Right lobe of liver (tissue), 6 donors: ENCODE measurements at regions not wholly inside any gene's neighbourhood (a gene's known extent, or its start where the extent isn't known, plus 50 kb on each side); places are given as distances from the start of the nearest gene placed in this dataset.
A peak's percentile ranks its signal among the peaks of the same experiment; 100 is the strongest.

ENCODE experiments used
- ATAC-seq, 4 donors: fragments of 200-7000 bp; cut with Tn5 transposase; one replicate each; pipeline ENCODE4 v1.9.1; 2020; ENCODE audit warnings: mild to moderate bottlenecking in 4 of 4, moderate library complexity in 4 of 4
- DNase-seq, 3 donors: peaks; one replicate each; pipeline ENCODE4 v3.0.0-alpha.2; 2020
- H3K27ac ChIP-seq, 3 donors: fragments of 200-600 bp; one replicate each; pipeline ENCODE4 v1.8.0; 2022
- H3K27me3 ChIP-seq, 2 donors: fragments of 200-600 bp; one replicate each; pipeline ENCODE4 v1.8.0; 2022
- H3K36me3 ChIP-seq, 4 donors: fragments of 200-600 bp; sonication (generic) in 1 of 4; one replicate each; pipeline versions ENCODE4 v1.5.1 to v1.8.0; 2017 to 2022; ENCODE audit warnings: control low read depth in 1 of 4
- H3K4me1 ChIP-seq, 4 donors: fragments of 200-600 bp; sonication (generic) in 1 of 4; one replicate each; pipeline versions ENCODE4 v1.5.1 to v1.8.0; 2017 to 2022; ENCODE audit warnings: control low read depth in 1 of 4
- H3K4me3 ChIP-seq, 3 donors: fragments of 200-600 bp; one replicate each; pipeline ENCODE4 v1.8.0; 2022
- H3K9me3 ChIP-seq, 4 donors: fragments of 200-600 bp; sonication (generic) in 1 of 4; one replicate each; pipeline versions ENCODE4 v1.5.1 to v1.8.0; 2017 to 2022; ENCODE audit warnings: control low read depth in 1 of 4
- CTCF ChIP-seq, 4 donors: fragments of 200-600 bp in 3 of 4; fragments of 450-650 bp in 1 of 4; IDR thresholded peaks; one replicate each; pipeline versions ENCODE4 v1.5.1 to v1.8.0; 2016 to 2022; ENCODE audit warnings: antibody characterized with exemption in 4 of 4, mild to moderate bottlenecking in 2 of 4
- POLR2A ChIP-seq: fragments of 450-650 bp; IDR thresholded peaks from one replicate; pipeline ENCODE4 v1.6.1; 2017; ENCODE audit warnings: antibody characterized with exemption, mild to moderate bottlenecking
- WGBS: methylation state at CpG from one replicate; pipeline ENCODE4 v1.1.6; 2018; ENCODE audit warnings: low coverage, low lambda C conversion rate; ENCODE audit not compliant: insufficient coverage; ENCODE audit errors: missing lambda C conversion rate; 5-methylcytosine and 5-hydroxymethylcytosine counted together
- intact Hi-C, 2 donors: fragments of 100-400 bp; cut with DNase I; formaldehyde crosslinking; loops; one replicate each; pipeline versions ENCODE4 v1.11.2 to v1.14.1; 2022
- donor health status: DM: no; HTN: yes; CAD: no.
- donor health status: DM: no; HTN: no; CAD: no.
- donor health status: DM: no; HTN: no; CAD: no.
- donor health status: DM: no; HTN: yes; CAD: no.
- donor health status: DM: no; HTN: yes; CAD: no.

- peak in 1 of 3 donors; percentile 22 for DNase-seq
- intact Hi-C loops = no loop called here
- no peaks in the 10 kb centered on the region for H3K27me3 ChIP-seq
- H3K4me3 ChIP-seq = no peak overlapping the region
- no peak for TF ChIP-seq POLR2A
- no peak for TF ChIP-seq CTCF (IDR thresholded peaks at IDR 0.05)
- no peaks in the 10 kb centered on the region for H3K36me3 ChIP-seq
- H3K4me1 ChIP-seq = no peaks in the 10 kb centered on the region
- ATAC-seq = no peak
- 83% methylated on average over 2 of the region's 6 CpGs for whole genome bisulfite sequencing
- no peak overlapping the region for H3K27ac ChIP-seq
- no peaks in the 10 kb centered on the region for H3K9me3 ChIP-seq
Measured at GRCh38 chr10:75288140-75288711, 52.5 kb upstream of the COMTD1 start.

DNA sequence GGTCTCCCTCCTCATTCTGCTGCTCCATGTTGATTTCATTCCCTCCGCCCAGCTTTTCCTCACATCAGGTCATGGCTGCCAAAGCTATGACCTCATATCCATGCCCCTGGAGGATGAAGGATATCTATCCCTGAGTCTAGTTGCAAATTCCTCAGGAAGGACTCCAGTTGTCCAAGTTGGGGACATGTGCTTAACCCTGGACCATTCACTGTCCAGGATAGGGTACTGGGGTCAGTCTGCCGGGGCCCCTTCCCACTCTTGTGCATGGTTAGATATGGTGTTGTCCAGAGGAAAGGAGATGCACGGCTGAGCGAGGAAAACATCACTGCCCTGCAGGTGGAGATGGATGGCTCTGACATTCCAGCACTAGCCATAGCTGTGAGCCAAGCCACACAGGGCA is 51.9 kb upstream of the COMTD1 start:
- no peaks in the 10 kb centered on the region for H3K4me1 ChIP-seq
- intact Hi-C loops = no loop called here
- no peaks in the 10 kb centered on the region for H3K9me3 ChIP-seq
- no peaks in the 10 kb centered on the region for H3K27me3 ChIP-seq
- H3K4me3 ChIP-seq = no peak overlapping the region
- H3K36me3 ChIP-seq = no peaks in the 10 kb centered on the region
- no peak for ATAC-seq
- peak in 1 of 3 donors; percentile 24 for DNase-seq
- no peak for TF ChIP-seq POLR2A
- TF ChIP-seq CTCF (IDR thresholded peaks at IDR 0.05) = no peak
- whole genome bisulfite sequencing = 100% methylated on average over 2 of the region's 4 CpGs
- no peak overlapping the region for H3K27ac ChIP-seq

DNA sequence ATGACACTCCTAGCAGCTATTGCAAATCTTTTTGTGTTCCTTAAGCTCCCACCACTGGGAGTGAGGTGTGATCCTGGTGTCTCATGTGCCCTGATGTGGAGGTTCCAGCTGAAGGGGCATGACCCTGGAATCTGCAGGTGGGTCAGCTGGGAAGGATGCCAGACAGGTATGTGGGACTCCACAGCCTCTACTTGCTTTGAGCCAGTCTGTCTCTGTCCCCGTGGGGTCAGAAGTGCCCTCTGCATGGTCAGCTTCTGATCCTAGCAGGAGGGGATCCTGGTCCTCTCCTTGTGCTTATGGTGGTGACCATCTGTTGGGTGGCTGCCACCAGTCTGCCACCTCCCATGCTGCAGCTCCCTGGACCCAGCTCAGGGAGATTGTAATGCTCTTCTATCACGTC is 51.1 kb upstream of the COMTD1 start:
- Histone ChIP-seq H3K27me3 (no peaks in the 10 kb centered on the region), H3K27ac (no peak overlapping the region), H3K4me3 (no peak overlapping the region), H3K9me3 (no peaks in the 10 kb centered on the region), H3K4me1 (no peaks in the 10 kb centered on the region), H3K36me3 (no peaks in the 10 kb centered on the region)
- no peak for TF ChIP-seq POLR2A
- no peak for TF ChIP-seq CTCF (IDR thresholded peaks at IDR 0.05)
- WGBS = 51% methylated on average over 2 of the region's 2 CpGs
- intact Hi-C loops = no loop called here
- DNase-seq (peak in 1 of 3 donors; percentile 28), ATAC-seq (peak in 1 of 4 donors; percentile 27)
